ENCODE measurements at regions not wholly inside any gene's neighbourhood (a gene's known extent, or its start where the extent isn't known, plus 50 kb on each side); places are given as distances from the start of the nearest gene placed in this dataset.

DNA sequence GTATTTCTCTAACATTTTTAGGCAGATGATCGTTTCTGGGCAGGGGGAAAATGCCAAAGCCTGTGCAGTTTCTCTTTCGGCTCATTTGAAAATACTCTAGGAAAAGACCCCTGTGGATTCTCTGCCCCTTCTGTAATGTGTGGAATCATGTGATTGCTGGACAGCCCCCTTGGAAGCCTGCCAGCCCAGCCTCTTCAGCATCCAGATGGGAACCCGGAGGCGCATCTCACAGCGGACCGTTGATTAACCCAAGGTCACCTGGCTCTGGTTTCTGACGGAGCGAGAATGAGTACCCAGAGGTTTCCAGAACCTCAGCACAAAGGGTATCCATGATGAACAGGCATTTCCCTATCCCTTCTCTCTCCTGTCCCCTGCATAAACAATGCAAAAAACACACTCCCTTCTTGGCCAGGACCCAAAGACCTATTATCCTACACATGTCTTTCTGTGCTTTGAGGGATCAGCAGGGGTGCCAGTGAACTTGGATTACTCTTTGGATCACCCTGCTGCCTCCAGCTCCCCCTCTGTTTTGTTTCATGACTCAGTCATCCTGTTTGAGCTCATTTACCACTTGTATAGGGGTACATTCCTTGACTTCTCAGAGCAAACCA lies 957.1 kb upstream of the RBFOX1 start:
- Histone ChIP-seq H3K4me3 (ENCODE audit: insufficient read depth, low read depth, low read length, poor library complexity, severe bottlenecking) (no peak overlapping the region), H3K27me3 (replicated peaks; ENCODE audit: control insufficient read depth, insufficient read depth, low read length, poor library complexity, severe bottlenecking) (no peaks in the 10 kb centered on the region), H3K9me3 (ENCODE audit: control insufficient read depth, low read length) (no peaks in the 10 kb centered on the region), H3K4me1 (ENCODE audit: control insufficient read depth, insufficient read depth, low read length, poor library complexity, severe bottlenecking) (no peaks in the 10 kb centered on the region), H3K36me3 (ENCODE audit: control insufficient read depth, insufficient read depth, low read length) (no peaks in the 10 kb centered on the region), H3K27ac (ENCODE audit: insufficient read depth, low read length, poor library complexity, severe bottlenecking) (no peak overlapping the region)
- no peak for DNase-seq

DNA sequence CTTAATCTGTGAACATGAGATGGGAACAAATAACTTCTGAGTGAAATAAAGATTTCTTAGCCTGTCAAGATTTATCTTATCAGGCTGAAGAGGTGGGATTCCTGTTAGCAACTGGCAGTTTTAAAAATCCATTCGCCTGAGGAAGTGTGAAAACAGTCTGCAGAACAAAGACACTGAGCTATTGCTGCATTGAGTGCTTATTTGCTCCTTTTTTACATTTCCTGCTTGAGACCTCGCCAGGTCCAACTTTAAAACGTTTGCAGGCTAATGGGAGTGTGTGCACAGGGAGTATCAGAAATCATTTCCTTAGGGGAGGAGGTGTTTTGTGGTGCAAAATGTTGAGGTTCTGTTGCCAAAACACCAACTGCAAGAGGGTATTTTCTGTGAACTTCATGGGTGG lies 957.8 kb upstream of the RBFOX1 start:
- Histone ChIP-seq H3K4me3 (ENCODE audit: insufficient read depth, low read depth, low read length, poor library complexity, severe bottlenecking) (no peak overlapping the region), H3K36me3 (ENCODE audit: control insufficient read depth, insufficient read depth, low read length) (no peaks in the 10 kb centered on the region), H3K9me3 (ENCODE audit: control insufficient read depth, low read length) (no peaks in the 10 kb centered on the region), H3K27ac (ENCODE audit: insufficient read depth, low read length, poor library complexity, severe bottlenecking) (no peak overlapping the region), H3K27me3 (replicated peaks; ENCODE audit: control insufficient read depth, insufficient read depth, low read length, poor library complexity, severe bottlenecking) (no peaks in the 10 kb centered on the region), H3K4me1 (ENCODE audit: control insufficient read depth, insufficient read depth, low read length, poor library complexity, severe bottlenecking) (no peaks in the 10 kb centered on the region)
- DNase-seq: no peak

DNA sequence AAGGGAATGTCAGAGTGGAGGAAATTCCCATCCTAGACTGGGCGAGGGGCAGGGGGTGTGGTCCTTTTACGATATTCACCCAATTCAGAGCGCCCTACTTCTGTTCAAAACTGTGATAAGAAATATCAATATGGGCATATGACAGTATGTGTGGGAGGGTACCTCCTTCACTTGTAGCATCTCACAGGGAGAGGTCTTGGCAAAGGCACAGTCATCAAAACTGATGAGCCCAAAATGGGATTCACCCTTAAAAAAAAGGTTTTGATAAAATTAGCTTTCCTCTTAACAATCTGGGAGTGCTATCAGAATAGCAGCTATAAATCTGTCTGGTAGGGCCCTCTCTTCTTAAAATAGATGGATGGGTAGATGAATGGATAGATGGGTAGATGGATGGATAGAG lies 967.8 kb upstream of the RBFOX1 start:
- Histone ChIP-seq H3K36me3 (ENCODE audit: control insufficient read depth, insufficient read depth, low read length) (no peaks in the 10 kb centered on the region), H3K27me3 (replicated peaks; ENCODE audit: control insufficient read depth, insufficient read depth, low read length, poor library complexity, severe bottlenecking) (no peaks in the 10 kb centered on the region), H3K27ac (ENCODE audit: insufficient read depth, low read length, poor library complexity, severe bottlenecking) (no peak overlapping the region), H3K4me1 (ENCODE audit: control insufficient read depth, insufficient read depth, low read length, poor library complexity, severe bottlenecking) (no peaks in the 10 kb centered on the region), H3K9me3 (ENCODE audit: control insufficient read depth, low read length) (no peaks in the 10 kb centered on the region), H3K4me3 (ENCODE audit: insufficient read depth, low read depth, low read length, poor library complexity, severe bottlenecking) (no peak overlapping the region)
- DNase-seq: no peak

DNA sequence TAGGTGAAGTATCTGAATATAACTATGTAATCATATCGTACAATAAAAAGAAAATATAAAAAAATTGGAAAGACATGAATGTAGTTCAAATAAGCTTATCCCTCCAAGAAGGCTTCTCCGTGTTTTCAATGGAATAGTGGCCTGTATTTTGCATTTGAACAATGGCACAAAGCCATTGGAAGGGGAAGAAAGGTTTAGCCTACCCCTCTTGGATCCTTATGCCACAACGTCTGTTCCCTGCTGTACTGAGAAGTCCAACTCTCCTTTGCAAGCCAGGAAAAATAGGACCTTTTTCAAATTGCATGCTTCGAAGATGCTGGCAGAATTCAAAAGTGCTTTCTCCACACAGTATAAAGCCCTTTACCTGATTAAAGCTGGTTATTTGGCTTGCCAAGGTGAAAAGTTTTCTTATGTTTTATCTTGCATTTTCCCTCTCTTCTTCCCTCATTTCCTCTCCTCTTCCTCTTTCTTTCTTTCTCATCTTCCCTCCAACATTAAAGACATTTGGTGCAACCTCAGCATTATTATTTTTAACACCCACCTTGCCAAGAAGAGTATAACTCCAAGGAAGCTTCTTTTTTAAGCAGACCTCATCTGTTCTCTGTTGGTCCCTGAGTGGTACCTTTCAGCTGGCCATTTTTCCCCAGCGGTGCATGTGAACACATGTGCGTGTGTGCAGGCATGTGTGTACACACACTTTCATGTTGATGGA lies 968.6 kb upstream of the RBFOX1 start:
- H3K4me1 ChIP-seq (ENCODE audit: control insufficient read depth, insufficient read depth, low read length, poor library complexity, severe bottlenecking): no peaks in the 10 kb centered on the region
- H3K27me3 ChIP-seq (replicated peaks; ENCODE audit: control insufficient read depth, insufficient read depth, low read length, poor library complexity, severe bottlenecking): no peaks in the 10 kb centered on the region
- H3K36me3 ChIP-seq (ENCODE audit: control insufficient read depth, insufficient read depth, low read length): no peaks in the 10 kb centered on the region
- no peak overlapping the region for H3K4me3 ChIP-seq (ENCODE audit: insufficient read depth, low read depth, low read length, poor library complexity, severe bottlenecking)
- DNase-seq: no peak
- H3K27ac ChIP-seq (ENCODE audit: insufficient read depth, low read length, poor library complexity, severe bottlenecking): no peak overlapping the region
- H3K9me3 ChIP-seq (ENCODE audit: control insufficient read depth, low read length): no peaks in the 10 kb centered on the region

DNA sequence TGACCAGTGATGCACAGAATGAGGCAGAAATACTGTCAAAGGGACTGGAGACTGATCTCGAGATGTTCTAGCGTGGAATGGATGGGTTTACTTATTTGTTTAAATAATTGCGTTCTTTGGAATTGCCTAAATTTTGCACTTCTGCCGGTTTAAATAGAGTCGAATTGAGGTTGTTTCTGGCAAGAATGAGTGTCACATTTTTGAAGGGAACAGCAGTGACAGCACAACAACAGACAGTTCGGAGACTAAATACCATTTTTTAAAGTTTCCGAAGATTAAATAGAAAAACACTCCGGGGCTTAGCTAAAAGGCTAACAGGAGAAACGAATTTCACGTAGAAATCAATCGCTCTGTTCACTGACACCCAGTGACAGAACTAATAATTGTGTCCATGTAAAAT lies 969.2 kb upstream of the RBFOX1 start:
- Histone ChIP-seq H3K9me3 (ENCODE audit: control insufficient read depth, low read length) (no peaks in the 10 kb centered on the region), H3K4me3 (ENCODE audit: insufficient read depth, low read depth, low read length, poor library complexity, severe bottlenecking) (no peak overlapping the region), H3K27ac (ENCODE audit: insufficient read depth, low read length, poor library complexity, severe bottlenecking) (no peak overlapping the region), H3K27me3 (replicated peaks; ENCODE audit: control insufficient read depth, insufficient read depth, low read length, poor library complexity, severe bottlenecking) (no peaks in the 10 kb centered on the region), H3K4me1 (ENCODE audit: control insufficient read depth, insufficient read depth, low read length, poor library complexity, severe bottlenecking) (no peaks in the 10 kb centered on the region), H3K36me3 (ENCODE audit: control insufficient read depth, insufficient read depth, low read length) (no peaks in the 10 kb centered on the region)
- no peak for DNase-seq

DNA sequence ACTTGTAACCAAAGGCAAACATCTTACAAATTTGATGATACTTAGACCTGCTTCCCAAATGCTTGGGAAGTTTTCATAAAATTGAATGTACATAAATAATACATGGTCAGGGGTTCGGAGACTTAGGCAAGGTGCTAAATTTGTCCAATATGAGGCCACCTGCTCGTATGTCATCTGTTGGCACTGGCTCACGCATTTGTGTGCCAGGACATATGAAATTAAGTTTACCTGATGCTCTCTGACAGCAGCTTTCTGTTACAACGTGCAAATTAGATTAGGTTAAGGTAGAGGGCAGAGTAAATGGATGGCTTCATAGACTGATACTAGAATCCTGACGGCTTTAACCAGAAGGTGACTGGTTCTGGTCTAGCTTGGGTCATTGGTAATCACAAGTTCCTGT lies 970.3 kb upstream of the RBFOX1 start:
- no peak overlapping the region for H3K4me3 ChIP-seq (ENCODE audit: insufficient read depth, low read depth, low read length, poor library complexity, severe bottlenecking)
- H3K4me1 ChIP-seq (ENCODE audit: control insufficient read depth, insufficient read depth, low read length, poor library complexity, severe bottlenecking): no peaks in the 10 kb centered on the region
- no peak overlapping the region for H3K27ac ChIP-seq (ENCODE audit: insufficient read depth, low read length, poor library complexity, severe bottlenecking)
- DNase-seq: no peak
- no peaks in the 10 kb centered on the region for H3K27me3 ChIP-seq (replicated peaks; ENCODE audit: control insufficient read depth, insufficient read depth, low read length, poor library complexity, severe bottlenecking)
- H3K9me3 ChIP-seq (ENCODE audit: control insufficient read depth, low read length): no peaks in the 10 kb centered on the region
- no peaks in the 10 kb centered on the region for H3K36me3 ChIP-seq (ENCODE audit: control insufficient read depth, insufficient read depth, low read length)

DNA sequence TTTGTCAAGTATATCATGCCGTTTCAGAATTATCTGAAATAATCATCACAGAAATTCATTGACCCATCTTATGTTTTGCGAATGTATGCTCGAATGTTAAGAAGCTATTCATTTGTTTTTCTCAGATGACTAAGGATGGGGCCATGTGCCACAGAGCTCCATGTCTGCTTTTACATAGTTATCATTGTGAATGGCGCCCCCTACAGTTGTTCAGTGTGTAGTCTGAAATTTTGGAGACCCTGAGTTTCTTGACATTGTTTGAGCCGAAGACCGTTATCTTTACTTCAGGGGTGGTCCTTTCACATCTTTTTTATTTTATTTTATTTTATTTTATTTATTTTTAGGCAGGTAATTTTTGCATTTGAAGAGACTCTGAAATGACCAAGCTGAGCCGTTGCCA lies 972.0 kb upstream of the RBFOX1 start:
- Histone ChIP-seq H3K27me3 (replicated peaks; ENCODE audit: control insufficient read depth, insufficient read depth, low read length, poor library complexity, severe bottlenecking) (no peaks in the 10 kb centered on the region), H3K4me3 (ENCODE audit: insufficient read depth, low read depth, low read length, poor library complexity, severe bottlenecking) (no peak overlapping the region), H3K36me3 (ENCODE audit: control insufficient read depth, insufficient read depth, low read length) (no peaks in the 10 kb centered on the region), H3K9me3 (ENCODE audit: control insufficient read depth, low read length) (no peaks in the 10 kb centered on the region), H3K4me1 (ENCODE audit: control insufficient read depth, insufficient read depth, low read length, poor library complexity, severe bottlenecking) (no peaks in the 10 kb centered on the region), H3K27ac (ENCODE audit: insufficient read depth, low read length, poor library complexity, severe bottlenecking) (no peak overlapping the region)
- no peak for DNase-seq

DNA sequence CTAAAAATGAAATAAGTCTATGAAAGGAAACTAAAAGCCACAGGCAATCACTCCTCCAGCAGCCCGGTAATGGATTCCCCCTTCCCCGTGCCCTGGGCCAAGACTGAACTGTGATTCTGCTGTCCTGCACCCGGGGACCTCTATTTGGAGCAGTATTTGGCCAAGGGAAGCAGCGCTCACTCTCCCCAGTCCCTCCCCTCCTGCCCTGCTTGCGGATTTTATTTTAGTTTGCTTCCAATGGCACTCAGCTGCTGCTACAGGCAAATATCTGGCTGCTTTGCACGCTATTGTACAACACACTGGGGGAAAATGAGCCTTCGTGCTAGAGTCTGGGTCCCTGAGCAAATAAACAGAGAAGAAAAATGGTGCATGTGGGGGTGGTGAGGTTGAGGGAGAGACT lies 975.7 kb upstream of the RBFOX1 start:
- no peaks in the 10 kb centered on the region for H3K36me3 ChIP-seq (ENCODE audit: control insufficient read depth, insufficient read depth, low read length)
- no peak for DNase-seq
- no peaks in the 10 kb centered on the region for H3K27me3 ChIP-seq (replicated peaks; ENCODE audit: control insufficient read depth, insufficient read depth, low read length, poor library complexity, severe bottlenecking)
- H3K27ac ChIP-seq (ENCODE audit: insufficient read depth, low read length, poor library complexity, severe bottlenecking): no peak overlapping the region
- no peaks in the 10 kb centered on the region for H3K4me1 ChIP-seq (ENCODE audit: control insufficient read depth, insufficient read depth, low read length, poor library complexity, severe bottlenecking)
- H3K4me3 ChIP-seq (ENCODE audit: insufficient read depth, low read depth, low read length, poor library complexity, severe bottlenecking): no peak overlapping the region
- H3K9me3 ChIP-seq (ENCODE audit: control insufficient read depth, low read length): no peaks in the 10 kb centered on the region

DNA sequence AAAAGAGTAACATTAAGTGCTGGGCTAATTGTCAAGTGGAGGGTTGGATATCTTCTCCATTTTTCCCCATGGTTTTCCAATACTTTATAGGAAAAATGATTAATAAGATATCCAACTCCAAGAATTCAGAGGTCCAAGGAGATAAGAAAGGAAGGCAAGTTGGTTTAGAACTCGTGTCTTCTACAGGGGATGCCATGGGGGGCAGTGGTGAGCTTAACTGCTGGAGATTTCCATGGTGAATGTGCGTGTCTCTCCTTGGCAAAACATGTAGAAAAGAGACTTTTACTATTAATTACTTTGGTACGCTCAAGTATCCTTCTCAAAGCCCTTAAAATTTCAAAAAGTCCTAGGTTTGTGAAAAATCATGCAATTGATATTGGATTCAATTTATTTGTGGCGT lies 982.9 kb upstream of the RBFOX1 start:
- no peak overlapping the region for H3K4me3 ChIP-seq (ENCODE audit: insufficient read depth, low read depth, low read length, poor library complexity, severe bottlenecking)
- no peaks in the 10 kb centered on the region for H3K27me3 ChIP-seq (replicated peaks; ENCODE audit: control insufficient read depth, insufficient read depth, low read length, poor library complexity, severe bottlenecking)
- no peak overlapping the region for H3K27ac ChIP-seq (ENCODE audit: insufficient read depth, low read length, poor library complexity, severe bottlenecking)
- no peak for DNase-seq
- H3K36me3 ChIP-seq (ENCODE audit: control insufficient read depth, insufficient read depth, low read length): no peaks in the 10 kb centered on the region
- no peaks in the 10 kb centered on the region for H3K9me3 ChIP-seq (ENCODE audit: control insufficient read depth, low read length)
- no peaks in the 10 kb centered on the region for H3K4me1 ChIP-seq (ENCODE audit: control insufficient read depth, insufficient read depth, low read length, poor library complexity, severe bottlenecking)

DNA sequence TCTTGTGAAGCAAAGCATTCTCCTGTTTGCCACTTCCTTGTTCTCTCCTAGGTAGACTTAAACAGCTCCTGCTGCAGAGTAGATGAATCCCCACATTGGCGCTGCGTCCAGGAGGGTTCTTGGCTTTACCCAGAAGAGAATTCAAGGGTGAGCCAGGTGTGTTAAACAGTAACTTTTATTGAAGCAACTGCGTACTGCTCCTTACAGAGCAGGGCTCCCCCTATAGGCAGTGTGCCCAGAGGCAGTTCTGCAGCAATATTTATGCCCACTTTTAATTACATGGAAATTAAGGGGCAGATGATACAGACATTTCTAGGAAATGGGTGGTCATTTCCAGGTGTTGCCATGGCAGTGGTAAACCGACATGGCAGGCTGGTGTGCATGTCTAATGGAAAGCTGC lies 987.6 kb upstream of the RBFOX1 start:
- Histone ChIP-seq H3K9me3 (ENCODE audit: control insufficient read depth, low read length) (no peaks in the 10 kb centered on the region), H3K4me1 (ENCODE audit: control insufficient read depth, insufficient read depth, low read length, poor library complexity, severe bottlenecking) (no peaks in the 10 kb centered on the region)
- no peak for DNase-seq

More for the DNA sequence above, 987.6 kb upstream of the RBFOX1 start:
- no peak overlapping the region for H3K4me3 ChIP-seq (ENCODE audit: insufficient read depth, low read depth, low read length, poor library complexity, severe bottlenecking)
- H3K36me3 ChIP-seq (ENCODE audit: control insufficient read depth, insufficient read depth, low read length): no peaks in the 10 kb centered on the region
- H3K27me3 ChIP-seq (replicated peaks; ENCODE audit: control insufficient read depth, insufficient read depth, low read length, poor library complexity, severe bottlenecking): no peaks in the 10 kb centered on the region
- no peak overlapping the region for H3K27ac ChIP-seq (ENCODE audit: insufficient read depth, low read length, poor library complexity, severe bottlenecking)

Measured in effector memory CD4-positive, alpha-beta T cell (primary cell).